ENCODE measurements at regions not wholly inside any gene's neighbourhood (a gene's known extent, or its start where the extent isn't known, plus 50 kb on each side); places are given as distances from the start of the nearest gene placed in this dataset.

GRCh38 chr10:124174673-124175645 is 81.6 kb upstream of the CHST15 start:
- H3K27me3 Mint-ChIP-seq (ENCODE audit: low read depth, poor library complexity), result peaks cover 3% of the 10 kb centered on the region
- H3K9me3 Mint-ChIP-seq, result peaks cover 4% of the 10 kb centered on the region
- no peaks in the 10 kb centered on the region for H3K36me3 Mint-ChIP-seq (ENCODE audit: low read depth)

GRCh38 chr10:124174071-124174566 is 80.7 kb upstream of the CHST15 start:
- Mint-ChIP-seq H3K27ac (no peak overlapping the region), H3K9me3 (peaks cover 4% of the 10 kb centered on the region), H3K27me3 (ENCODE audit: low read depth, poor library complexity) (peaks cover 4% of the 10 kb centered on the region), H3K4me3 (no peak overlapping the region), H3K36me3 (ENCODE audit: low read depth) (no peaks in the 10 kb centered on the region), H3K4me1 (peaks cover 52% of the 10 kb centered on the region)
- no peak for DNase-seq
- no peak for TF ChIP-seq CTCF (IDR thresholded peaks at IDR 0.05)

More at GRCh38 chr10:124174673-124175645, 81.6 kb upstream of the CHST15 start:
- TF ChIP-seq CTCF (IDR thresholded peaks at IDR 0.05), result no peak
- no peak overlapping the region for H3K4me3 Mint-ChIP-seq
- DNase-seq, result no peak
- no peak overlapping the region for H3K27ac Mint-ChIP-seq
- H3K4me1 Mint-ChIP-seq, result peaks cover 52% of the 10 kb centered on the region

GRCh38 chr10:124173298-124173900 is 80.0 kb upstream of the CHST15 start:
- Mint-ChIP-seq H3K4me1 (peaks cover 52% of the 10 kb centered on the region), H3K4me3 (no peak overlapping the region), H3K36me3 (ENCODE audit: low read depth) (no peaks in the 10 kb centered on the region), H3K27me3 (ENCODE audit: low read depth, poor library complexity) (peaks cover 7% of the 10 kb centered on the region), H3K27ac (peak overlapping the region; percentile 22), H3K9me3 (peaks cover 4% of the 10 kb centered on the region)
- TF ChIP-seq CTCF (IDR thresholded peaks at IDR 0.05), result no peak
- no peak for DNase-seq

- no peak for DNase-seq
- no peak overlapping the region for H3K4me3 Mint-ChIP-seq
- H3K4me1 Mint-ChIP-seq, result peaks cover 51% of the 10 kb centered on the region
- no peaks in the 10 kb centered on the region for H3K36me3 Mint-ChIP-seq (ENCODE audit: low read depth)
- no peak for TF ChIP-seq CTCF (IDR thresholded peaks at IDR 0.05)
- peaks cover 7% of the 10 kb centered on the region for H3K27me3 Mint-ChIP-seq (ENCODE audit: low read depth, poor library complexity)
- peaks cover 4% of the 10 kb centered on the region for H3K9me3 Mint-ChIP-seq
- peak overlapping the region; percentile 54 for H3K27ac Mint-ChIP-seq
Observed at GRCh38 chr10:124172181-124172916, 79.0 kb upstream of the CHST15 start.

GRCh38 chr10:124171561-124171960 is 78.2 kb upstream of the CHST15 start:
- peaks cover 47% of the 10 kb centered on the region for H3K4me1 Mint-ChIP-seq

More at GRCh38 chr10:124171561-124171960, 78.2 kb upstream of the CHST15 start:
- TF ChIP-seq CTCF (IDR thresholded peaks at IDR 0.05), result no peak
- Mint-ChIP-seq H3K27ac (no peak overlapping the region), H3K4me3 (no peak overlapping the region), H3K27me3 (ENCODE audit: low read depth, poor library complexity) (peaks cover 8% of the 10 kb centered on the region), H3K36me3 (ENCODE audit: low read depth) (no peaks in the 10 kb centered on the region), H3K9me3 (peaks cover 4% of the 10 kb centered on the region)
- DNase-seq, result no peak
